Activated CD8-positive, alpha-beta T cell treated with anti-CD3 and anti-CD28 coated beads, Interleukin-2, amount 10 ng/mL, durations not matched to agents 7 days and 5 days (primary cell): ENCODE measurements at regions not wholly inside any gene's neighbourhood (a gene's known extent, or its start where the extent isn't known, plus 50 kb on each side); places are given as distances from the start of the nearest gene placed in this dataset.

Experiments
- ATAC-seq: fragments of 150-1000 bp; cut with Tn5 transposase; one replicate; pipeline ENCODE4 v1.10.0; 2021; ENCODE audit warnings: moderate library complexity
- CTCF ChIA-PET: fragments of 350-600 bp; sonication (Branson Sonifier 250); formaldehyde crosslinking; loops from one replicate; lab custom pipeline; 2021; ENCODE audit warnings: antibody characterized with exemption; lab: Charles Lee
- POLR2A ChIA-PET: fragments of 350-600 bp; sonication (Branson Sonifier 250); formaldehyde crosslinking; loops from one replicate; lab custom pipeline; 2021; ENCODE audit warnings: antibody characterized with exemption; lab: Charles Lee
- DNase-seq: peaks from one replicate; pipeline ENCODE4 v3.0.0-alpha.2; 2020
- H3K27ac Mint-ChIP-seq: one replicate; pipeline ENCODE4 v1.8.0; 2021; ENCODE audit warnings: mild to moderate bottlenecking, mixed read lengths
- H3K27me3 Mint-ChIP-seq: one replicate; pipeline ENCODE4 v1.8.0; 2021; ENCODE audit warnings: low read depth, mixed read lengths
- H3K36me3 Mint-ChIP-seq: one replicate; pipeline ENCODE4 v1.8.0; 2021; ENCODE audit warnings: low read depth, mixed read lengths
- H3K4me1 Mint-ChIP-seq: one replicate; pipeline ENCODE4 v1.8.0; 2021; ENCODE audit warnings: low read depth, mixed read lengths
- H3K4me3 Mint-ChIP-seq: one replicate; pipeline ENCODE4 v1.8.0; 2021; ENCODE audit warnings: mild to moderate bottlenecking, mixed read lengths
- H3K9me3 Mint-ChIP-seq: one replicate; pipeline ENCODE4 v1.8.0; 2022; ENCODE audit warnings: mixed read lengths; ENCODE audit not compliant: insufficient read depth

DNA sequence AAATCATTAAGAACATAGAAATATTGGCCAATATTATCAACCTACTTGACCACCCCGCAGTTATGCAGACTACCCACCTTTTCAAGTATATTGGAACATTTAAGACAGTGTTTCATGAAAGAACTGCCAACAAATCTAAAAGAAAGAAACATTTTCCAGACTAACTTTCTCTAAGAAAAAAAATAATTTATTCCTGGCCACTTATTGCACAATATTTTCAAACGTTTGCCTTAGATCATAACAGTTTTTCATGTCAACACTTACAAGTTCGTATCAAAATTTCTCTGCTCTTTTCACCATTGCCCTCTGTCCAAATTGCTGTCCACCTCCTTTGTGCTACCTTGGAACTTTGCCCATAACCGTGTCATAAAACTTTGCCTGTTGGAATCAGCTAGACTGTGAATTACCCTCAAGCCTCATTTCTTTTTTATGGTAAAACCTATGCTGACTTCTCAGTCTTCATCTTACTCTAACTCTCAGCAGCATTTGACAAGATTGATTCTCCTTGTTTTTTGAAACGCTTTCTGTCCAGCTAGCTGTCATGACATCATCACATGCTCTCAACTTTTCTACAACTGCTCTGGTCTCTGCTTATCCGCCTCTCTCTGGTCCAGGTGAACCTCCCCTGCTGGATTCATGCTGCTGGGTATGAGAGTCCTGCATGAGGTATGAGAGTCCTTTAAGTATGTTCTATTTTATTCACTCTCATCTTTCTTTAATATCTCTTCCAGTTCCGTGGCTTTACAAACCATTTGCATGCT, 92.8 kb upstream of the CHRM3 start:
- Mint-ChIP-seq H3K36me3 (no peaks in the 10 kb centered on the region), H3K27me3 (no peaks in the 10 kb centered on the region), H3K4me3 (no peak overlapping the region), H3K9me3 (no peaks in the 10 kb centered on the region), H3K4me1 (no peaks in the 10 kb centered on the region), H3K27ac (no peak overlapping the region)
- ATAC-seq, result no peak
- POLR2A ChIA-PET, result no interaction called here
- DNase-seq, result no peak
- CTCF ChIA-PET, result no interaction called here

DNA sequence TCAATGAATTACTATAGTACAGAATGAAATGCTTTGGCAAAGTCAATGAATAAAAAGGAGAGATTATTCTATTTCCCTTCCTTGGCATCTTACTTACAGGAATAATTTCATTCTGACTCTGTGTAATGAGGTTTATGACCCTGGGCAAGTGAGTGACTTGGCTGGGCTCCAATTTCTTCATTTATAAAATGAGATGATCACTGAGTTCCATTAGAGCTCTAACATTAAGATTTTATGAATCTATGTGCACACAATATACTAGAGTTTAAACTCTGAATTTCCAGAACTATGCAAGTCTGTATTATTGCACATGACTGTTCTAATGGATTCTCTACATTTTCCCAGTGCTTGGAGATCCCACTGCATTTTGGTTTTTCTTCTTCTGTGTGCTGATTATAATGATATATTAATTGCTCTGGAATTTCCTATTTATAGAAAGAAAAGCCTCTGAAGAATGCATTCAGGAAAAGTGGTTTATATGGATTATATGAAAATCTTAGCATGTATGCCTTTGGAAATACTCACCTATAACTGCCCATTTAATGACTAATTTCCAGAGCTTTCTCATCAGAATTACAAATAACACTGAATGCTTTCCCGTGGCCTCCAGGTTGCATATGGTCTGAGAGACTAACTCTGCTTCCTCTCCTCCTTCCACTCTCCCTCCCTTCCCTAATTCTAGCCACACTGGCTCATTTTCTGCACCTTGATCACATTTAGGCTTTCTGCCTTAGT, 97.4 kb upstream of the CHRM3 start:
- DNase-seq (no peak), ATAC-seq (no peak)
- no peaks in the 10 kb centered on the region for H3K4me1 Mint-ChIP-seq
- no peak overlapping the region for H3K27ac Mint-ChIP-seq
- POLR2A ChIA-PET, result no interaction called here
- CTCF ChIA-PET, result no interaction called here
- H3K36me3 Mint-ChIP-seq, result no peaks in the 10 kb centered on the region
- H3K27me3 Mint-ChIP-seq, result no peaks in the 10 kb centered on the region
- H3K4me3 Mint-ChIP-seq, result no peak overlapping the region
- H3K9me3 Mint-ChIP-seq, result no peaks in the 10 kb centered on the region

DNA sequence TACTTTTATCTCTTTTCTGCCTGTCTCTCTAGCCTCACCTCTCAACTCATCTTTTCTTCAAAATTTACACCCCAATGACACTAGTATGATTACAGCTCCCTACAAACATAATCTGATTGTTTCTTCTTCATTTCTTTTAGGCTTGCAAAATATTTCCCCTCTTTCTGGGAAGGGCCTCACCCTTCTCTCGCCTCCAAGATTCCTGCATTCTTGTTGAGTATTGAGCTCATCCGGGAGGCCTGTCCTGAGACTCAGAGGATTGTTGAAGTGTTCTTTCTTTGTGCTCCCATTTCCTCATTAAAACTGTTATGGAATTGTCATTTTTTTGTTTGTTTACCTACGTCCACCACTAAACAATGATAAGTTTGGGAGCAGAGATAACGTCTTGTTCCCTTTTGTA, 99.1 kb upstream of the CHRM3 start:
- Mint-ChIP-seq H3K4me1 (no peaks in the 10 kb centered on the region), H3K27ac (no peak overlapping the region), H3K4me3 (no peak overlapping the region), H3K9me3 (no peaks in the 10 kb centered on the region), H3K36me3 (no peaks in the 10 kb centered on the region), H3K27me3 (no peaks in the 10 kb centered on the region)
- ChIA-PET POLR2A (no interaction called here), CTCF (no interaction called here)
- DNase-seq, result no peak
- ATAC-seq, result no peak

DNA sequence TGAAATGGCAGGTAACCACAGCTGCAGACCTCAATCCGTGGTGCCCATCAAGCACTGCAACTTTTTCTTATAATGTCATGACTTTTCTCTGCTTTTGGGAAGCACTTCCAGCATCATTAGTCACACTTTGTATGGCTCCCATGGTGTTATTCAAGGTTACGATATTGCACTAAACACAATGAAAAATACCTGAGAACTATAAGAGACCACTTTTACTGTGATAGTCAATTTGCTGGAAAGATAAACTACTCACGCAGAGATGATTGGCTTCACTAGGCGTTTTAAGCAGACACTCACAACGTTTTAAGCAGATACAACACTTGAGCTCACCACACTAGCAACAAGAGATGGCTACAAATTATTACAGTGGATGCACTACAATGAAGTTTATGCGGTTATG, 103.2 kb upstream of the CHRM3 start:
- DNase-seq, result no peak
- Mint-ChIP-seq H3K27me3 (no peaks in the 10 kb centered on the region), H3K4me1 (no peaks in the 10 kb centered on the region), H3K36me3 (no peaks in the 10 kb centered on the region), H3K27ac (no peak overlapping the region), H3K4me3 (no peak overlapping the region), H3K9me3 (no peaks in the 10 kb centered on the region)
- ATAC-seq, result no peak
- CTCF ChIA-PET, result no interaction called here
- POLR2A ChIA-PET, result no interaction called here

DNA sequence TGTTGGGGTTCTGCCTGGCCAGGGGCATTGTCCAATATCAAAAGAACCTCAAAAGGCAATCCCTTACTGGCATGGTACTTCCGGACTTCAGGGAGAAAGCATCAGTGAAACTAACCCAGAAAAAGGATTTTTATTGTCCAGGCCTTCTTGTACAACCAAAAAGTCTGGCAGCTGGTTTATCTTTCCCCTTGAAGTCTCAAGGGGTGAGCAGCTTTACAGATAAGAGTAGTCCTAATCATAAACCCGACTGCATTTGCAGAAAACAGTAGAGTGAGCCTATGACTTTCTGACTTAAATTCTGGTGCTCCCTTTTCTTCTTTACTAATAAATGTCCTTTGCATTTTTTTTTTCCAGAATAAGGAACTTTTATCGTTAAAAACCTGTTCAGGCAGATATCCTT, 104.0 kb upstream of the CHRM3 start:
- Mint-ChIP-seq H3K4me3 (no peak overlapping the region), H3K4me1 (no peaks in the 10 kb centered on the region), H3K9me3 (no peaks in the 10 kb centered on the region), H3K27me3 (no peaks in the 10 kb centered on the region), H3K27ac (no peak overlapping the region), H3K36me3 (no peaks in the 10 kb centered on the region)
- no peak for DNase-seq
- ATAC-seq, result no peak
- ChIA-PET CTCF (no interaction called here), POLR2A (no interaction called here)

DNA sequence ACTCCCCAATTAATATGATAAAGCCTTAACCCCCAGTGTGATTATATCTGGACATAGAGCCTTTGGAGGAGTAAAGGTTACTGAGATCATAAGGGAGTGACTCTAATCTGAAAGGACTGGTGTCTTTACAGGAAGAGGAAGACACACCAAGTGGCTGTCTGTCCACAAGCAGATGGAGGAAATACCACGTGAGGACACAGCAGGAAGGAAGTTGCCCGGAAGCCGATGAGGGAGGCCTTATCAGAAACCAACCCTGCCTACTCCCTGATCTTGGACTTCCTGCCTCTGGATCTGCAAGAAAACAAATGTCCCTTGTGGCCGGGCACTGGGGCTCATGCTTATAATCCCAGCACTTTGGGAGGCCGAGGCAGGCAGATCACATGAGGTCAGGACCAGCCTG, 110.3 kb upstream of the CHRM3 start:
- POLR2A ChIA-PET, result no interaction called here
- ATAC-seq (no peak), DNase-seq (no peak)
- Mint-ChIP-seq H3K27ac (no peak overlapping the region), H3K36me3 (no peaks in the 10 kb centered on the region), H3K4me3 (no peak overlapping the region), H3K9me3 (peaks cover 10% of the 10 kb centered on the region), H3K27me3 (no peaks in the 10 kb centered on the region), H3K4me1 (no peaks in the 10 kb centered on the region)
- CTCF ChIA-PET, result no interaction called here

DNA sequence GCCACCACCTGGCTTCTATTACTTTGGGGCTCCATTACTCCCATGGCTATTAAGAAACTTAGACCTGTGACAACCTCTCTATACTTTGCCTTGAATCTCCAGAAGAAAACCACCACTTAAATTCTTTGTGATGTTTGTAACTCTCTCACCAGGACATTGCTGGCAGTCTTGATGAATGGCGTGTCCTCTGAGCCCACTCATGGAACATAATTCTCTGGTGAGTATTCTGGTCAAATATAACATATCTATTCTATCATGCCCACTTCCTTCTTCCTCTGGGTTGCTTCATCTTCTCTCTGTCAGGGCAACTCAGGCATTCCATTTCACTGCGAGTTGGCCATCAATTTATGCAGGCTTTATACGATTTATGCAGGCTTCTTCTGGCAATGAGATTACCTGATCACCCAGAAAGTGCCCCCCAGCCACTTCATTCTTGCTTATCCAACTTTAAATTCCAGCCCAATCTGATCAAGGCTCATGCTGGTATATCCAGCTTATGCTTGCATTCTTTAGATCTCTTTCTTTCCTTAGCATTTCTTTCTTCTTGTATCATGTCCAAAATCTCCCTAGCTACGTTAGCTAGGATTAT, 112.0 kb upstream of the CHRM3 start:
- no peak for ATAC-seq
- Mint-ChIP-seq H3K9me3 (peaks cover 10% of the 10 kb centered on the region), H3K27me3 (no peaks in the 10 kb centered on the region), H3K4me1 (no peaks in the 10 kb centered on the region), H3K36me3 (no peaks in the 10 kb centered on the region), H3K27ac (no peak overlapping the region), H3K4me3 (no peak overlapping the region)
- ChIA-PET POLR2A (no interaction called here), CTCF (no interaction called here)
- DNase-seq, result no peak

DNA sequence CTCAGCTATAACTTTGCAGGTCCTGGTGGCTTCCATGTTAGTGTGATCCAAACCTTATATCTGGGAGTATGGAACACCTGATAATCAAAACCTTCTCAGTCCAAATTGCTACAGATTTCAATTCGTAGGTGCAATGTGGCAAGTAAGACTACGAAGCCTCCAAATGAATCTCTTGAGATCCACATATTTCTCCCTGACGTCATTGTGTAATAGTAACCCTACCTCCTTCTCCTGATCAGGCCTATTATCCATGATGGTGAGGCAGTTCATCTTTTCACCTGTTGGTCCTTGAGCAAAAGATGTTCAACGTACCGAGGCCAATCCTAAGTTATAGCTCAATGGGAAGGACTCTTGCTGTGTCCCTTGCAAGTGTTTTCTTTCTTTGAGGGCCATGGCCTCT, 115.9 kb upstream of the CHRM3 start:
- H3K36me3 Mint-ChIP-seq, result no peaks in the 10 kb centered on the region
- no peak for ATAC-seq
- ChIA-PET POLR2A (no interaction called here), CTCF (no interaction called here)
- H3K4me1 Mint-ChIP-seq, result no peaks in the 10 kb centered on the region
- no peak overlapping the region for H3K4me3 Mint-ChIP-seq
- H3K9me3 Mint-ChIP-seq, result peaks cover 10% of the 10 kb centered on the region
- no peaks in the 10 kb centered on the region for H3K27me3 Mint-ChIP-seq
- DNase-seq, result no peak
- no peak overlapping the region for H3K27ac Mint-ChIP-seq

DNA sequence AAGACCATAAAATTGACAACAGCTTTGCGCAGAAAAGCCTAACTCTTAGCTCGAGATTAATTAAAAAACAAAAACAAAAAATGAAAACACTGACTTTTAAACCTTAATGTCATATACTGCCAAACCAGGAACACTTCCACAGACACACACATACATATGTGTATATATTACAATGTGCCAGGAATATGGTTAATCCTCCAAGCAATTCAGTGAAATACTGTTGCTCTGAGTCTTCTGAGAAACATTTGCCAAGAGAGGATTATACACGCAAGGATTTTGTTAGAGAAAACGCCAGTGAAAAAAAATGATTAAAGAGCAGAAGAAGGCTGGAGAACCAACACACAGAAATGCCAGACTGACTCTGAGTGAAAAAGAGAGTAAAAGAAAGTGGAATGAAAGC, 116.7 kb upstream of the CHRM3 start:
- no peak overlapping the region for H3K27ac Mint-ChIP-seq
- no peak for ATAC-seq
- no peak for DNase-seq
- no peaks in the 10 kb centered on the region for H3K36me3 Mint-ChIP-seq
- H3K4me3 Mint-ChIP-seq, result no peak overlapping the region
- CTCF ChIA-PET, result no interaction called here
- H3K9me3 Mint-ChIP-seq, result peaks cover 8% of the 10 kb centered on the region
- POLR2A ChIA-PET, result no interaction called here
- H3K4me1 Mint-ChIP-seq, result no peaks in the 10 kb centered on the region
- H3K27me3 Mint-ChIP-seq, result no peaks in the 10 kb centered on the region

DNA sequence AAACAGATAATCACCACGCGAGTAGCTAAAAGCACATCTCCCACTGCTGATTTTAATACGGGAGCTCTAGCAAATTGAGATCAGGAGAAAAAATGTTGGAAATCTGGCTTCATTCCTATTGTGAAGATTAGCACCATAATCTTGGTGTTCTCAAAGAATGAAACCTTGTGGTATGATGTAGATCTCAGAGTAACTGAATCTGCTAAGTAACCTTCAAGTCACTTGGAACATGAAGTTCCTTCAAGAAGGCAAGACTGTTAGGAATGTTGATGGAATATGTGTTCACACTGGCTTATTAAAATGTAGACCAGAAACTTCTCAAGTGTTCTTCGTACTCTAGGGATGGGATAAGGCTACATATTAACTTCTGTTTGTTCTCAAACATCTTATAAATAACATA, 117.4 kb upstream of the CHRM3 start:
- Mint-ChIP-seq H3K4me3 (no peak overlapping the region), H3K4me1 (no peaks in the 10 kb centered on the region), H3K27me3 (no peaks in the 10 kb centered on the region), H3K36me3 (no peaks in the 10 kb centered on the region), H3K9me3 (peaks cover under 1% of the 10 kb centered on the region), H3K27ac (no peak overlapping the region)
- ChIA-PET POLR2A (no interaction called here), CTCF (no interaction called here)
- ATAC-seq (no peak), DNase-seq (no peak)

DNA sequence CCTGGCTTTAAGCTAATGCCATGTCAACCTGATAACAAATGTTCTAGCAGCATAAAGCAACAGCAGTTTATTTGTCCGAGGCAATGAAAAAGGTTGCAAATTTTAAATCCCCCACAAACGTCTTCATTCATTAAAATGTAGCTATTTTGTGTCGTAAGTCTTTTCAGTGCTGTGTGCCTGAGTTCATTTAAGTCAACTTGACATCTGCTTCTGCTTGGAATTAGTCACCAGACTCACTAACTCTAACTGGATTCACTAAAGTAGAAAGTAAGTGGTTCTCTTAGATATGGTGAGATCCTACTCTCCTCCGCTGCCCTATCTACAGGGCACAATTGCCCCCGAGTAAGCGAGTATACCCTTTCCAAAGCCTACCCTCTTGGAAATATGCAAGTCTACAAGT, 118.4 kb upstream of the CHRM3 start:
- ATAC-seq (no peak), DNase-seq (no peak)
- ChIA-PET CTCF (no interaction called here), POLR2A (no interaction called here)
- Mint-ChIP-seq H3K36me3 (no peaks in the 10 kb centered on the region), H3K4me1 (no peaks in the 10 kb centered on the region), H3K4me3 (no peak overlapping the region), H3K9me3 (no peaks in the 10 kb centered on the region), H3K27ac (no peak overlapping the region), H3K27me3 (no peaks in the 10 kb centered on the region)

DNA sequence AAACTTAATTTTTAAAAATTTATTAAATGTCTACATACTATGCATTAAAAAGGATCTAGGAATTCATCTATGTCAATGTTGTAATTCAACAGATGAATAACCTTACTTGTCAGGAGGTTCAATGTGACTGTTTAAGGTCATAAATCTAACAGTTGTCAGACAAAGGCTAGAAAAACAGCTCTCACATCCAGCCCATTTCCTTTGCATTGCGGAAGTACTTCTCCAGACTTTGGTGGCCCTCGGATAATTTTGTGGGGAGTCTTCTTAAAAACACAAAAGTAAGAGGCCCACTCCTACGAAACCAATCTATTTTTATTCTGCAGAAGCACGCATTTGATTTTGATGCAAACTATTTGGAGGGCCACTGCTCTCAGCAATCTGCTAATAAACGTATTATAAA, 122.6 kb upstream of the CHRM3 start:
- Mint-ChIP-seq H3K36me3 (no peaks in the 10 kb centered on the region), H3K27me3 (no peaks in the 10 kb centered on the region)
- ATAC-seq, result no peak

More for the DNA sequence above, 122.6 kb upstream of the CHRM3 start:
- Mint-ChIP-seq H3K4me1 (no peaks in the 10 kb centered on the region), H3K4me3 (no peak overlapping the region), H3K27ac (no peak overlapping the region), H3K9me3 (no peaks in the 10 kb centered on the region)
- ChIA-PET POLR2A (no interaction called here), CTCF (no interaction called here)
- no peak for DNase-seq
